Smooth muscle cell (in vitro differentiated cells): ENCODE measurements at regions not wholly inside any gene's neighbourhood (a gene's known extent, or its start where the extent isn't known, plus 50 kb on each side); places are given as distances from the start of the nearest gene placed in this dataset.

ENCODE experiments used
- DNase-seq: peaks from one replicate; lab custom pipeline; 2025; ENCODE audit not compliant: unreplicated experiment; lab: John Stamatoyannopoulos, UW
- H2AFZ ChIP-seq: fragments of 200-600 bp; sonication (generic); 2 replicates; pipeline ENCODE4 v1.6.0; 2016; ENCODE audit warnings: antibody characterized with exemption, low read depth, mild to moderate bottlenecking
- H3F3A ChIP-seq: fragments of 200-600 bp; sonication (generic); 2 replicates; pipeline ENCODE4 v1.6.0; 2017; ENCODE audit warnings: antibody characterized with exemption, low read depth
- H3K27ac ChIP-seq: fragments of 200-600 bp; sonication (generic); 2 replicates; pipeline ENCODE4 v1.5.1; 2016; ENCODE audit warnings: low read depth, mild to moderate bottlenecking
- H3K27me3 ChIP-seq: fragments of 200-600 bp; sonication (generic); 2 replicates; pipeline ENCODE4 v1.6.1; 2016; ENCODE audit warnings: low read depth, mild to moderate bottlenecking
- H3K36me3 ChIP-seq: fragments of 200-600 bp; sonication (generic); 2 replicates; pipeline ENCODE4 v1.5.1; 2016; ENCODE audit warnings: low read depth
- H3K4me1 ChIP-seq: fragments of 200-600 bp; sonication (generic); 2 replicates; pipeline ENCODE4 v1.5.1; 2016; ENCODE audit warnings: low read depth
- H3K4me2 ChIP-seq: fragments of 200-600 bp; sonication (generic); 2 replicates; pipeline ENCODE4 v1.6.0; 2016; ENCODE audit warnings: mild to moderate bottlenecking
- H3K4me3 ChIP-seq: fragments of 200-600 bp; sonication (generic); 2 replicates; pipeline ENCODE4 v1.5.1; 2016; ENCODE audit warnings: mild to moderate bottlenecking
- H3K79me2 ChIP-seq: fragments of 200-600 bp; sonication (generic); 2 replicates; pipeline ENCODE4 v1.6.0; 2016; ENCODE audit warnings: low read depth, mild to moderate bottlenecking
- H3K9ac ChIP-seq: fragments of 200-600 bp; sonication (generic); 2 replicates; pipeline ENCODE4 v1.6.0; 2016; ENCODE audit warnings: low read depth
- H3K9me3 ChIP-seq: fragments of 200-600 bp; sonication (generic); replicated peaks from 2 replicates; pipeline ENCODE4 v1.5.1; 2016; ENCODE audit warnings: low read depth
- H4K20me1 ChIP-seq: fragments of 200-600 bp; sonication (generic); 2 replicates; pipeline ENCODE4 v1.6.0; 2016; ENCODE audit warnings: low read depth
- WGBS: methylation state at CpG from one replicate; pipeline ENCODE4 v1.1.7; 2016; ENCODE audit warnings: low lambda C conversion rate; 5-methylcytosine and 5-hydroxymethylcytosine counted together
- TF ChIP-seq, protein P1 (sequence below): fragments of 200-600 bp; sonication (generic); IDR thresholded peaks from 2 replicates; pipeline ENCODE4 v1.5.1; 2017; ENCODE audit warnings: borderline replicate concordance, mild to moderate bottlenecking, antibody characterized with exemption; ENCODE audit not compliant: insufficient read depth, poor library complexity, severe bottlenecking

DNA sequence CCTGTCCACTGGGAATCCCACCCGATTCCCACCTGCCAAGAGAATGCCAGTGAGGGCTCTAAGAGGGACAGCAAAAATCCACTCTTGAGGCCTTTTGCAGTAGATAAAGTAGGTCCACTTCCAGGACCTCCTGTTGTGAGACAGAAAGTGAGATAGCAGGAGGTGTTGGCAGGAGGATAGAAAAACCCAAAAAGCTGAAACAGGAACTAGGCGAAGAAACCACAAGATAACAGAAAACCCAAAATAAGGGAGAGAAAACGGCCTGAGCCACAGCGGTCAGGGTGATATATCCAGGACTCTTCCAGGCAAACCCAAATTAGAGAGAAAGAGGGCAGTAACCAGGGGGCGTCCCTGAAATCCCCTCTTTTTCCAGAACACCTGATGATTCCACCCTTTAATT, 79.7 kb upstream of the LINC01488 start:
- no peaks in the 10 kb centered on the region for H3K27me3 ChIP-seq
- no peak for DNase-seq
- TF ChIP-seq, protein P1, sequence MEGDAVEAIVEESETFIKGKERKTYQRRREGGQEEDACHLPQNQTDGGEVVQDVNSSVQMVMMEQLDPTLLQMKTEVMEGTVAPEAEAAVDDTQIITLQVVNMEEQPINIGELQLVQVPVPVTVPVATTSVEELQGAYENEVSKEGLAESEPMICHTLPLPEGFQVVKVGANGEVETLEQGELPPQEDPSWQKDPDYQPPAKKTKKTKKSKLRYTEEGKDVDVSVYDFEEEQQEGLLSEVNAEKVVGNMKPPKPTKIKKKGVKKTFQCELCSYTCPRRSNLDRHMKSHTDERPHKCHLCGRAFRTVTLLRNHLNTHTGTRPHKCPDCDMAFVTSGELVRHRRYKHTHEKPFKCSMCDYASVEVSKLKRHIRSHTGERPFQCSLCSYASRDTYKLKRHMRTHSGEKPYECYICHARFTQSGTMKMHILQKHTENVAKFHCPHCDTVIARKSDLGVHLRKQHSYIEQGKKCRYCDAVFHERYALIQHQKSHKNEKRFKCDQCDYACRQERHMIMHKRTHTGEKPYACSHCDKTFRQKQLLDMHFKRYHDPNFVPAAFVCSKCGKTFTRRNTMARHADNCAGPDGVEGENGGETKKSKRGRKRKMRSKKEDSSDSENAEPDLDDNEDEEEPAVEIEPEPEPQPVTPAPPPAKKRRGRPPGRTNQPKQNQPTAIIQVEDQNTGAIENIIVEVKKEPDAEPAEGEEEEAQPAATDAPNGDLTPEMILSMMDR = no peak
- H3K36me3 ChIP-seq = no peaks in the 10 kb centered on the region
- H2AFZ ChIP-seq = no peak overlapping the region
- no peaks in the 10 kb centered on the region for H3F3A ChIP-seq
- no peak overlapping the region for H3K4me2 ChIP-seq
- no peaks in the 10 kb centered on the region for H3K9me3 ChIP-seq
- peaks cover 8% of the 10 kb centered on the region for H3K4me1 ChIP-seq
- H3K79me2 ChIP-seq = no peaks in the 10 kb centered on the region
- 95% methylated on average over 5 of the region's 5 CpGs for WGBS
- H3K27ac ChIP-seq = no peak overlapping the region
- H4K20me1 ChIP-seq = no peaks in the 10 kb centered on the region
- no peak overlapping the region for H3K9ac ChIP-seq
- no peak overlapping the region for H3K4me3 ChIP-seq

DNA sequence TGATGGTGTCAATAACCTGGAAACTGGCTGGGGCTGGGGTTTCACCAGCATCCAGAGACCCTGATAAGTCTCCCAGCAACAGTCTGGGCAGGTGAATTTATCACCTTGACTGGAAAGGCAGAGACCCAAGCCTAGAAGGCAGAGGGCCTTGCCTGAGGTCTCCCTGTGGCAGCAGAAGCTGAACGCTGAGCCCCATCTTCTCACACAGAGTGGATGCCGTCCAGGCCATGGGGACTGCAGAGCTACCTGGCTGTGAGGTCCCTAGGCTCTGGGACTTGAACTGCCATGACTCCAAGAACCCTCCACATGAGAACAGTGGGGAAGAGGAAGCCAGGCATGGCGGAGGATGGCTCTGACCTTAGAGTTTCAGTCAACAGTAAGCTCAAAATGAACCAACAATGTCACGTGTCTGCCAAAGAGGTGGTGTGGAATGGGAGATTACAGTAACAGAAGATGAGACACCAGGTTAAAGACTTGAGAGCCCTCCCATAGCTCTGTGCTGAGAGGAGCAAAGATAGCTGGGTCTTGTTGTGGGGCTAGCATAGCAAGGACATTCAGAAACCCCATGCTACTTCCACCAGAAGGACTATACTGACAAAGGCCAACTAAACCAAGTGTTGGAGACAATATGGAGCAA, 79.1 kb upstream of the LINC01488 start:
- DNase-seq = no peak
- no peak overlapping the region for H3K9ac ChIP-seq
- H3K27me3 ChIP-seq = no peaks in the 10 kb centered on the region
- no peaks in the 10 kb centered on the region for H4K20me1 ChIP-seq
- no peaks in the 10 kb centered on the region for H3K9me3 ChIP-seq
- 50% methylated on average over 4 of the region's 4 CpGs for WGBS
- no peaks in the 10 kb centered on the region for H3F3A ChIP-seq
- no peak overlapping the region for H3K4me3 ChIP-seq
- H3K27ac ChIP-seq = no peak overlapping the region
- no peaks in the 10 kb centered on the region for H3K36me3 ChIP-seq
- no peak overlapping the region for H2AFZ ChIP-seq
- H3K4me2 ChIP-seq = no peak overlapping the region
- H3K4me1 ChIP-seq = peaks cover 8% of the 10 kb centered on the region
- TF ChIP-seq, protein P1 = no peak
- H3K79me2 ChIP-seq = no peaks in the 10 kb centered on the region

DNA sequence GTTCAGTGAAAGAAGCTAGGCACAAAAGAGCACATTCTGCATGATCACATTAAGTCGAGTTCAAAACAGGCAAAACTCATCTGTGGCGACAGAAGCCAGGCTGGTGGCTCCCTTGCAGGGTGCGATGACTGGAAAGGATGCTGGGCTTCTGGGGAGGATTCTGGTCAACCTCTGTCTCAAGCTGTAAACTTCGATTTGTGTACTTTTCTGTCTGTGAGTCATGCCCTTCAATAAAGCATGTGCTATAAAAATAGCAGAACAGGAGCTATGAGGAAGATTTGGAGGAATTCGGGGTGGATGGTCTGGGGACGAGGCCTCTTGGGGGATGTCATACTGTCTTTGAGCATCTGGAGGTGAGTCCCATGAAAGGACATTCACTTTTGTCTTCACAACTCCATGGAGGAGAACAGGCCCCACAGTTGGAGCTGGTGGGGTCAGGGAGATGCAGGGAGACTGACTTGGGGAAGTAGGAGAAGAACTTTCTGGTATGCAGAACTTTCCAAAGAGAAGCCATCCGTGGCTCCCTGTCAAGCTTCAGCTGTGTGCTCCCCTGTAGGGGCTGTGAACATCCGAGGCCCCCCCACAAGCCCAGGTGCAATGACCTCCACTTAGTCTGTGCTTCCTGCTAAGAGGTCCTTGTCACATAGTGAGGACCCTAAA, 77.8 kb upstream of the LINC01488 start:
- Histone ChIP-seq H3K4me1 (peaks cover 6% of the 10 kb centered on the region), H3K36me3 (no peaks in the 10 kb centered on the region), H3K27me3 (no peaks in the 10 kb centered on the region), H3K27ac (peak overlapping the region; percentile 1), H3K9ac (no peak overlapping the region), H3K9me3 (no peaks in the 10 kb centered on the region), H2AFZ (no peak overlapping the region), H3K79me2 (no peaks in the 10 kb centered on the region), H4K20me1 (no peaks in the 10 kb centered on the region), H3F3A (no peaks in the 10 kb centered on the region), H3K4me2 (no peak overlapping the region), H3K4me3 (no peak overlapping the region)
- no peak for DNase-seq
- 38% methylated on average over 8 of the region's 8 CpGs for WGBS
- TF ChIP-seq, protein P1 = no peak

DNA sequence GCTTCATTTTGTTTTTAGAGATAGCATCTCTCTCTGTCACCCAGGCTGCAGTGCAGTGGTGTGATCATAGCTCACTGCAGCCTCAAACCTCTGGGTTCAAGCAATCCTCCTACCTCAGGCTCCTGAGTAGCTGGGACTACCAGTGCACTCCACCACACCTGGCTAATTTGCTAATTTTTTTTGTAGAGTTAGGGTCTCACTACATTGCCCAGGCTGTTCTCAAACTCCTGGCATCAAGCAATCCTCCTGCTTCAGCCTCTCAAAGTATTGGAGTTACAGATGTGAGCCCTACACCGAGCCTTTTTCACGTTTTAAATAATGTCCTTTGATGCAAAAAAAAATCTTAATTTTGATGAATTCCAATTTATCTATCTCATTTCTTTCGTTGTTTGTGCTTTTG, 75.4 kb upstream of the LINC01488 start:
- TF ChIP-seq, protein P1 = no peak
- Histone ChIP-seq H3F3A (no peaks in the 10 kb centered on the region), H3K4me2 (no peak overlapping the region)

More for the DNA sequence above, 75.4 kb upstream of the LINC01488 start:
- no peak for DNase-seq
- 89% methylated on average over 3 of the region's 3 CpGs for WGBS
- Histone ChIP-seq H3K36me3 (no peaks in the 10 kb centered on the region), H3K27me3 (no peaks in the 10 kb centered on the region), H3K79me2 (no peaks in the 10 kb centered on the region), H3K27ac (no peak overlapping the region), H3K4me3 (no peak overlapping the region), H2AFZ (no peak overlapping the region), H3K9ac (no peak overlapping the region), H3K9me3 (no peaks in the 10 kb centered on the region), H3K4me1 (no peaks in the 10 kb centered on the region), H4K20me1 (no peaks in the 10 kb centered on the region)
